ENCODE measurements at regions not wholly inside any gene's neighbourhood (a gene's known extent, or its start where the extent isn't known, plus 50 kb on each side); places are given as distances from the start of the nearest gene placed in this dataset.

DNA sequence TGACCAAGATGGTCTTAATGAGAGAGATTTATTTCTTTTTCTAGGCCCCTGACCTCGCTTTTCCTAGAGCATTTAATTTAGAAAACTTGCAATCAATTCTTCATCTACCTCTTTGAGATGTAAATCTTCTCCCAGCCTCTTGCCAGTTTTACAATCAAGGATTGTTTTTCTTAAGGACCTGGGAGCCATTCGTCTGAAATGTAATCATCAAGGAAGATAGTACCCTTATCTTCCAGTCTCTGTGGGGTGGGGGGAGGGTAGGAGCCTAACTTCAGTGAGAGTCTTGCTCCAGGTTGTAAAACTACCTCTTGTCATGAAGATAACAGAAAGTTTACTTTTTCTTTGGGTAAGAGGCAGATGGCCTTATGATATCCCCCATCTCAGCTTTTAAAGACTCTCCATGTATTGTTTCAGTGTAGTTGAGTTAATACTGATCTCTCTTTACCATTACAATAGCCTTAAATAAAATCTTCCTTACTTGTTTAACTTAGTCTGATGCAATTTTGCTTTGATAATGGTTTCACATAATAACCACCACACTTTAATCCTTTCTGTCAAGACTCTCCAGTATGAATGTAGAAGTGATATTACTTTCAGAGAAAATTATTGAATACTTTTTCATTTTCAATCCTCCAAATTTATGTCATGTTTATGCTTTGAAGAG is 110.2 kb upstream of the CPHXL start:
- H3K36me3 Mint-ChIP-seq = peaks cover 6% of the 10 kb centered on the region
- Histone ChIP-seq H3K36me3 (ENCODE audit: control insufficient read depth, insufficient read depth, low read length) (no peaks in the 10 kb centered on the region), H3K27ac (ENCODE audit: low read length) (no peak overlapping the region), H3K4me1 (ENCODE audit: control insufficient read depth, insufficient read depth, low read length) (no peaks in the 10 kb centered on the region), H3K4me3 (ENCODE audit: low read length) (no peak overlapping the region), H3K9me3 (ENCODE audit: control insufficient read depth, insufficient read depth, low read length) (no peaks in the 10 kb centered on the region), H3K27me3 (ENCODE audit: control insufficient read depth, insufficient read depth, low read length) (no peaks in the 10 kb centered on the region)
- DNase-seq (no peak), ATAC-seq (no peak)
- no peak overlapping the region for H3K4me3 Mint-ChIP-seq
- TF ChIP-seq CTCF (IDR thresholded peaks at IDR 0.05) = no peak
- H3K4me1 Mint-ChIP-seq = no peaks in the 10 kb centered on the region
- 70% methylated on average over 2 of the region's 2 CpGs for WGBS (ENCODE audit: insufficient coverage)
- peaks cover 6 to 8% of the 10 kb centered on the region in 2 donors for H3K9me3 Mint-ChIP-seq
- H3K27me3 Mint-ChIP-seq (ENCODE audit: low read depth in 2 of 2) = peaks cover 0 to 3% of the 10 kb centered on the region in 2 donors
- no peak overlapping the region for H3K27ac Mint-ChIP-seq
- intact Hi-C loops (cut with micrococcal nuclease) = no loop called here

DNA sequence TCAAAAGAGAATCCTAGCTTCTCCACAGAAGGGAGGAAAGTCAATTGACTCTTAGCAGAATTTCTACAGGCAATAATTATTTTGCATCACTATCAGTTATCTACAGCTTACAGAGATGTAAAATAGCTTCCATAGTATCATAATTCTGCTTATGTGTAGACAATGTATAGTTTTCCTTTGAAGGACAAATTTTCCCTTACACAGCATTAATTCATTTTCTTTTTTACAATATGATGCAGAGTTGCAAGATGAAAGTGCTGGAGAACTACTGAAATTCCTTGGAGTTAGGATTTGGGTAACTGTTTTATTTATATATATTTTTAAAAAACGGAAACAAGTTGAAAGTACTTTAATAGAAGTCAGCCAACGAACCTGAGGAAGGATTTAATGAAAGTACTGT is 111.0 kb upstream of the CPHXL start:
- peaks cover 6 to 8% of the 10 kb centered on the region in 2 donors for H3K9me3 Mint-ChIP-seq
- H3K27ac Mint-ChIP-seq = no peak overlapping the region
- TF ChIP-seq CTCF (IDR thresholded peaks at IDR 0.05) = no peak
- H3K36me3 Mint-ChIP-seq = peaks cover 6% of the 10 kb centered on the region
- no peaks in the 10 kb centered on the region for H3K27me3 ChIP-seq (ENCODE audit: control insufficient read depth, insufficient read depth, low read length)
- no peak overlapping the region for H3K27ac ChIP-seq (ENCODE audit: low read length)
- H3K4me1 ChIP-seq (ENCODE audit: control insufficient read depth, insufficient read depth, low read length) = no peaks in the 10 kb centered on the region
- H3K27me3 Mint-ChIP-seq (ENCODE audit: low read depth in 2 of 2) = peaks cover 0 to 3% of the 10 kb centered on the region in 2 donors
- WGBS (ENCODE audit: insufficient coverage) = 60% methylated on average over 2 of the region's 2 CpGs
- intact Hi-C loops (cut with micrococcal nuclease) = no loop called here
- DNase-seq (no peak), ATAC-seq (no peak)
- H3K4me1 Mint-ChIP-seq = no peaks in the 10 kb centered on the region
- H3K4me3 ChIP-seq (ENCODE audit: low read length) = no peak overlapping the region
- H3K9me3 ChIP-seq (ENCODE audit: control insufficient read depth, insufficient read depth, low read length) = no peaks in the 10 kb centered on the region
- no peaks in the 10 kb centered on the region for H3K36me3 ChIP-seq (ENCODE audit: control insufficient read depth, insufficient read depth, low read length)
- no peak overlapping the region for H3K4me3 Mint-ChIP-seq

- H3K27ac Mint-ChIP-seq = no peak overlapping the region
- no peaks in the 10 kb centered on the region for H3K27me3 ChIP-seq (ENCODE audit: control insufficient read depth, insufficient read depth, low read length)
- 63% methylated on average over 2 of the region's 2 CpGs for WGBS (ENCODE audit: insufficient coverage)
- H3K36me3 ChIP-seq (ENCODE audit: control insufficient read depth, insufficient read depth, low read length) = no peaks in the 10 kb centered on the region
- no peaks in the 10 kb centered on the region for H3K4me1 Mint-ChIP-seq
- ATAC-seq (no peak), DNase-seq (no peak)
- H3K4me1 ChIP-seq (ENCODE audit: control insufficient read depth, insufficient read depth, low read length) = no peaks in the 10 kb centered on the region
- intact Hi-C loops (cut with micrococcal nuclease) = no loop called here
- H3K36me3 Mint-ChIP-seq = peaks cover 6% of the 10 kb centered on the region
- peaks cover 4 to 8% of the 10 kb centered on the region in 2 donors for H3K9me3 Mint-ChIP-seq
- H3K27ac ChIP-seq (ENCODE audit: low read length) = no peak overlapping the region
- no peak overlapping the region for H3K4me3 ChIP-seq (ENCODE audit: low read length)
- peaks cover 0 to 3% of the 10 kb centered on the region in 2 donors for H3K27me3 Mint-ChIP-seq (ENCODE audit: low read depth in 2 of 2)
- no peak overlapping the region for H3K4me3 Mint-ChIP-seq
- H3K9me3 ChIP-seq (ENCODE audit: control insufficient read depth, insufficient read depth, low read length) = no peaks in the 10 kb centered on the region
- TF ChIP-seq CTCF (IDR thresholded peaks at IDR 0.05) = no peak
Measured at GRCh38 chr16:75837681-75838080, 111.4 kb upstream of the CPHXL start.

GRCh38 chr16:75841517-75841916 is 115.2 kb upstream of the CPHXL start:
- Mint-ChIP-seq H3K4me3 (no peak overlapping the region), H3K27me3 (ENCODE audit: low read depth in 2 of 2) (no peaks in the 10 kb centered on the region), H3K27ac (no peak overlapping the region), H3K36me3 (no peaks in the 10 kb centered on the region), H3K9me3 (peaks cover 0 to 2% of the 10 kb centered on the region in 2 donors), H3K4me1 (no peaks in the 10 kb centered on the region)
- TF ChIP-seq CTCF (IDR thresholded peaks at IDR 0.05) = no peak
- DNase-seq (no peak), ATAC-seq (no peak)
- H3K4me3 ChIP-seq (ENCODE audit: low read length) = no peak overlapping the region
- H3K9me3 ChIP-seq (ENCODE audit: control insufficient read depth, insufficient read depth, low read length) = no peaks in the 10 kb centered on the region
- H3K27me3 ChIP-seq (ENCODE audit: control insufficient read depth, insufficient read depth, low read length) = no peaks in the 10 kb centered on the region
- 17% methylated on average over 1 of the region's 1 CpG for WGBS (ENCODE audit: insufficient coverage)
- H3K36me3 ChIP-seq (ENCODE audit: control insufficient read depth, insufficient read depth, low read length) = no peaks in the 10 kb centered on the region
- H3K27ac ChIP-seq (ENCODE audit: low read length) = no peak overlapping the region
- intact Hi-C loops (cut with micrococcal nuclease) = no loop called here
- no peaks in the 10 kb centered on the region for H3K4me1 ChIP-seq (ENCODE audit: control insufficient read depth, insufficient read depth, low read length)

Data from natural killer cell (primary cell).